HepG2 (cell line): ENCODE measurements at regions not wholly inside any gene's neighbourhood (a gene's known extent, or its start where the extent isn't known, plus 50 kb on each side); places are given as distances from the start of the nearest gene placed in this dataset.

Source experiments
- ATAC-seq: fragments of 200-7000 bp; cut with Tn5 transposase; 3 replicates; pipeline ENCODE4 v1.9.1; 2020; ENCODE audit warnings: mild to moderate bottlenecking, moderate library complexity
- BruUV-seq: library from RNA; stranded (reverse); fragments of 400-500 nt; replicated peaks from 2 replicates; lab custom pipeline; 2021; lab: Mats Ljungman, UMichigan
- CTCF ChIA-PET: fragments of 300-600 bp; formaldehyde crosslinking; extraction: SDS; loops from one replicate; lab custom pipeline; 2021; ENCODE audit warnings: low total read pairs, inconsistent platforms, low intra/inter-chr PET ratio; lab: Yijun Ruan, JAX
- POLR2A ChIA-PET: fragments of 350-600 bp; sonication (Branson Sonifier 250); formaldehyde crosslinking; loops from one replicate; lab custom pipeline; 2020; ENCODE audit warnings: antibody characterized with exemption, inconsistent platforms; lab: Yijun Ruan, JAX
- DNase-seq: peaks from one replicate; pipeline ENCODE4 v3.0.0-alpha.2; 2015; ENCODE audit warnings: low spot score
- FAIRE-seq: peaks from 3 replicates; lab custom pipeline; 2011; peaks lifted over from hg19 to GRCh38; lab: Jason Lieb, UNC
- H2AFZ ChIP-seq: one replicate; pipeline ENCODE4 v1.6.1; 2011; ENCODE audit warnings: low read length, inconsistent platforms
- H3K27ac ChIP-seq: fragments of 300-600 bp; 3 replicates; pipeline ENCODE4 v1.8.0; 2011; ENCODE audit warnings: mixed run types, mild to moderate bottlenecking, mixed read lengths, low read length, inconsistent platforms; ENCODE audit not compliant: insufficient read depth; ENCODE audit errors: extremely low read length
- H3K27me3 ChIP-seq, 2 experiments: fragments of 200-600 bp in 1 of 2; 2 replicates in 1 of 2; 3 replicates in 1 of 2; pipeline versions ENCODE4 v1.6.0 to v1.8.0; 2011; ENCODE audit warnings: low read length in 2 of 2, mild to moderate bottlenecking in 2 of 2, moderate library complexity in 2 of 2, inconsistent platforms in 1 of 2; ENCODE audit not compliant: insufficient read depth in 2 of 2, control insufficient read depth in 1 of 2
- H3K36me3 ChIP-seq, 2 experiments: fragments of 200-600 bp in 1 of 2; replicated peaks in 1 of 2; 2 replicates in 1 of 2; 3 replicates in 1 of 2; pipeline versions ENCODE4 v1.5.1 to v1.8.0; 2011; ENCODE audit warnings: low read length in 2 of 2, inconsistent platforms in 1 of 2; ENCODE audit not compliant: insufficient read depth in 2 of 2, control insufficient read depth in 1 of 2
- H3K4me1 ChIP-seq: 2 replicates; pipeline ENCODE4 v1.5.1; 2012; ENCODE audit warnings: low read length, inconsistent platforms; ENCODE audit not compliant: insufficient read depth
- H3K4me2 ChIP-seq: 2 replicates; pipeline ENCODE4 v1.6.0; 2011; ENCODE audit warnings: low read depth, low read length, inconsistent platforms
- H3K4me3 ChIP-seq, 3 experiments: fragments of 200-600 bp in 1 of 3; sonication (generic), shearing (Covaris generic) in 1 of 3; replicated peaks in 1 of 3; 2 replicates each; pipeline ENCODE4 v1.5.1; 2011 to 2016; ENCODE audit warnings: low read length in 3 of 3, inconsistent platforms in 2 of 3, low read depth in 2 of 3, mild to moderate bottlenecking in 2 of 3, control low read depth in 1 of 3, mixed read lengths in 1 of 3; ENCODE audit not compliant: insufficient read depth in 1 of 3
- H3K79me2 ChIP-seq: one replicate; pipeline ENCODE4 v1.6.1; 2011; ENCODE audit warnings: low read length, inconsistent platforms; ENCODE audit not compliant: insufficient read depth
- H3K9ac ChIP-seq: 2 replicates; pipeline ENCODE4 v1.6.0; 2011; ENCODE audit warnings: mild to moderate bottlenecking, low read depth, low read length, inconsistent platforms; ENCODE audit not compliant: insufficient read depth
- H3K9me3 ChIP-seq: 2 replicates; pipeline ENCODE4 v1.5.1; 2012; ENCODE audit warnings: mild to moderate bottlenecking, low read length
- H4K20me1 ChIP-seq: 2 replicates; pipeline ENCODE4 v1.6.0; 2011; ENCODE audit warnings: inconsistent platforms, mild to moderate bottlenecking, low read length, moderate library complexity; ENCODE audit not compliant: insufficient read depth
- BRF2 ChIP-seq: sonication (generic); formaldehyde crosslinking; IDR thresholded peaks from 2 replicates; pipeline ENCODE4 v1.8.1; 2022; ENCODE audit warnings: mild to moderate bottlenecking, missing genetic modification reagents
- CBX1 ChIP-seq: IDR thresholded peaks from one replicate; pipeline ENCODE4 v1.6.1; 2016; ENCODE audit warnings: antibody characterized with exemption, low read depth
- IRF9 ChIP-seq: sonication (generic); formaldehyde crosslinking; IDR thresholded peaks from 2 replicates; pipeline ENCODE4 v1.8.0; 2022; ENCODE audit warnings: missing genetic modification reagents, mild to moderate bottlenecking, borderline replicate concordance
- KDM5A ChIP-seq: fragments of 200-600 bp; sonication (generic); IDR thresholded peaks from 2 replicates; pipeline ENCODE4 v1.7.0; 2018; ENCODE audit warnings: antibody characterized with exemption, mild to moderate bottlenecking, low read length, borderline replicate concordance
- MIXL1 ChIP-seq: IDR thresholded peaks from 2 replicates; pipeline ENCODE4 v1.6.1; 2016
- NCOA5 ChIP-seq: sonication (generic); formaldehyde crosslinking; IDR thresholded peaks from 2 replicates; pipeline ENCODE4 v1.4.0; 2020; ENCODE audit warnings: missing genetic modification reagents
- NR2F1 ChIP-seq, 2 experiments: fragments of 450-650 bp in 1 of 2; formaldehyde crosslinking in 1 of 2; IDR thresholded peaks; 2 replicates each; pipeline versions ENCODE4 v1.5.0 to v1.6.1; 2016 to 2020; ENCODE audit warnings: mild to moderate bottlenecking in 1 of 2, missing compliant biosample characterization in 1 of 2, missing genetic modification reagents in 1 of 2, moderate library complexity in 1 of 2
- PAXIP1 ChIP-seq: sonication (generic); formaldehyde crosslinking; conservative IDR thresholded peaks from 2 replicates; pipeline ENCODE4 v1.4.0; 2020; ENCODE audit warnings: mild to moderate bottlenecking, missing genetic modification reagents, moderate library complexity
- SIX4 ChIP-seq: sonication (generic); formaldehyde crosslinking; IDR thresholded peaks from 2 replicates; pipeline ENCODE4 v1.4.0; 2020; ENCODE audit warnings: missing genetic modification reagents
- U2AF1 ChIP-seq: fragments of 200-400 bp; formaldehyde crosslinking; optimal IDR thresholded peaks from 2 replicates; pipeline ENCODE3; 2017; ENCODE audit warnings: mild to moderate bottlenecking, low read depth, low read length
- U2AF2 ChIP-seq: fragments of 200-400 bp; formaldehyde crosslinking; IDR thresholded peaks from 2 replicates; pipeline ENCODE4 v1.6.1; 2017; ENCODE audit warnings: low read depth, mild to moderate bottlenecking, low read length
- UBTF ChIP-seq: sonication (generic); formaldehyde crosslinking; IDR thresholded peaks from 2 replicates; pipeline ENCODE4 v1.4.0; 2020; ENCODE audit warnings: mild to moderate bottlenecking, missing genetic modification reagents
- ZNF160 ChIP-seq: sonication (generic); formaldehyde crosslinking; IDR thresholded peaks from 2 replicates; pipeline ENCODE4 v1.8.0; 2022; ENCODE audit warnings: mild to moderate bottlenecking, inconsistent platforms, missing genetic modification reagents
- ZNF280B ChIP-seq: sonication (generic); formaldehyde crosslinking; IDR thresholded peaks from 2 replicates; pipeline ENCODE4 v1.5.0; 2020; ENCODE audit warnings: missing genetic modification reagents, mild to moderate bottlenecking, borderline replicate concordance
- WGBS: methylation state at CpG from one replicate; pipeline ENCODE4 v1.1.6; 2017; ENCODE audit warnings: low lambda C conversion rate; 5-methylcytosine and 5-hydroxymethylcytosine counted together
- in situ Hi-C: cut with HindIII; loops from 2 replicates; pipeline ENCODE4 v1.10.0; 2017; ENCODE audit warnings: low pct_unique_long_range_greater_than_20kb; ENCODE audit not compliant: extremely low pct_ligation_motif_present
- intact Hi-C: fragments of 100-400 bp; cut with micrococcal nuclease; formaldehyde crosslinking; loops from one replicate; pipeline ENCODE4 v1.10.0; 2022; ENCODE audit not compliant: unreplicated experiment

GRCh38 chr10:107933076-107933475 lies 768.6 kb upstream of the SORCS1 start:
- no peak for FAIRE-seq
- Histone ChIP-seq H3K27ac (no peak overlapping the region), H2AFZ (no peak overlapping the region), H3K79me2 (no peaks in the 10 kb centered on the region), H3K27me3 (no peaks in the 10 kb centered on the region), H3K9me3 (peaks cover 43% of the 10 kb centered on the region), H3K4me3 (no peak overlapping the region), H3K4me2 (no peak overlapping the region), H3K9ac (no peak overlapping the region), H4K20me1 (no peaks in the 10 kb centered on the region), H3K4me1 (no peaks in the 10 kb centered on the region), H3K36me3 (no peaks in the 10 kb centered on the region)
- ChIA-PET POLR2A (no interaction called here), CTCF (no interaction called here)
- no peak for TF ChIP-seq NR2F1 (CRISPR knock-in tag; IDR thresholded peaks at IDR 0.05)
- no peak for TF ChIP-seq MIXL1 (CRISPR knock-in tag)
- TF ChIP-seq U2AF1, result no peak
- TF ChIP-seq KDM5A, result no peak
- no peak for TF ChIP-seq IRF9
- TF ChIP-seq SIX4 (CRISPR knock-in tag), result no peak
- no peak for TF ChIP-seq UBTF (CRISPR knock-in tag)
- no peak for TF ChIP-seq BRF2 (CRISPR knock-in tag)
- no peak for TF ChIP-seq ZNF160 (CRISPR knock-in tag)
- TF ChIP-seq ZNF280B (CRISPR knock-in tag), result no peak
- TF ChIP-seq NCOA5, result no peak
- no peak for TF ChIP-seq PAXIP1
- TF ChIP-seq U2AF2, result no peak
- no peak for TF ChIP-seq CBX1
- no peak for ATAC-seq
- DNase-seq, result no peak
- 1% methylated on average over 2 of the region's 2 CpGs for WGBS
- no TSS peak for BruUV-seq
- in situ Hi-C loops, result no loop called here
- intact Hi-C loops, result no loop called here
